ENCODE measurements at regions not wholly inside any gene's neighbourhood (a gene's known extent, or its start where the extent isn't known, plus 50 kb on each side); places are given as distances from the start of the nearest gene placed in this dataset.
"Not testable (repeated sequence)": the region's sequence is repeated elsewhere in the genome, so short reads cannot be mapped to it uniquely, and the experiment has no call there.

DNA sequence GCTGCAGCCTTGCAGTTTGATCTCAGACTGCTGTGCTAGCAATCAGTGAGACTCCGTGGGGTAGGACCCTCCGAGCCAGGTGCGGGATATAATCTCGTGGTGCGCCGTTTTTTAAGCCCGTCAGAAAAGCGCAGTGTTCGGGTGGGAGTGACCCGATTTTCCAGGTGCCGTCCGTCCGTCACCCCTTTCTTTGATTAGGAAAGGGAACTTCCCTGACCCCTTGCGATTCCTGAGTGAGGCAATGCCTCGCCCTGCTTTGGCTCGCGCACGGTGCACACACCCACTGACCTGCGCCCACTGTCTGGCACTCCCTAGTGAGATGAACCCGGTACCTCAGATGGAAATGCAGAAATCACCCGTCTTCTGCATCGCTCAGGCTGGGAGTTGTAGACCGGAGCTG lies 203.2 kb downstream of the SNCAIP start:
- DNase-seq (ENCODE audit: low read depth); H3K4me3 ChIP-seq (ENCODE audit: low read depth, low read length): not testable (repeated sequence)

DNA sequence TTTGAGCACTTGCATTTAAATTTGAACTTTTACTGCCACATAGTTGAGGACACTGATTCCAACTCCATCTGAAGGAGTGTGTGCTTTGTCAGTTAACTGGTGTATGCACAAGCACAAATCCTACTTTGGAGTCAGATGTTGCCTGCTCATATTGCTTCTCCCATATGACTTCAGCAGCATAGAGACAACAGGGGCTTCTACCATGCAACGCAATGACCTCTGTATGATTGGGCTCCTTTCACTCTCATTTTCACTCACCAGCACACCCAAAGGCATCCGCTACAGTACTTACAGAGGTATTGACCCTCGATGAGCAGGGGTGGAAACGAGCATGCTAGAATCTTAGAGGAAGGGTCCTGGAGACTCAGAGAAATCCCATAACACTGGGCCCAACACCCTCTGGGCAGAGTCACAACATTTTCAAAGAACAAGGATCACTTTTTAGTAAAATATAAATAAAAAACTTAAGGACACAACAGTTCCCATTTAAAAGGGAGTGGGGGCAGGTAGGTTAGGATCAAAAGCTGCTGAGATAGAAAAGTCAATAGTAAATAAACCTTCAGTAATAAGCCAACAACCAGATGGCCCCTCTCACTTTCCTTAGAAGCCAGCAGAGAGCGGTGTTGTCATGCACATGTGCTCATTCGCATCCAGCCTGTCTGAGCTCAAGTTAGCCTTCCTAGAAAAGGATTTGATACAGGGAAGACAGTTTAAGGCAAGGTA lies 203.8 kb downstream of the SNCAIP start:
- TF ChIP-seq, protein P1, sequence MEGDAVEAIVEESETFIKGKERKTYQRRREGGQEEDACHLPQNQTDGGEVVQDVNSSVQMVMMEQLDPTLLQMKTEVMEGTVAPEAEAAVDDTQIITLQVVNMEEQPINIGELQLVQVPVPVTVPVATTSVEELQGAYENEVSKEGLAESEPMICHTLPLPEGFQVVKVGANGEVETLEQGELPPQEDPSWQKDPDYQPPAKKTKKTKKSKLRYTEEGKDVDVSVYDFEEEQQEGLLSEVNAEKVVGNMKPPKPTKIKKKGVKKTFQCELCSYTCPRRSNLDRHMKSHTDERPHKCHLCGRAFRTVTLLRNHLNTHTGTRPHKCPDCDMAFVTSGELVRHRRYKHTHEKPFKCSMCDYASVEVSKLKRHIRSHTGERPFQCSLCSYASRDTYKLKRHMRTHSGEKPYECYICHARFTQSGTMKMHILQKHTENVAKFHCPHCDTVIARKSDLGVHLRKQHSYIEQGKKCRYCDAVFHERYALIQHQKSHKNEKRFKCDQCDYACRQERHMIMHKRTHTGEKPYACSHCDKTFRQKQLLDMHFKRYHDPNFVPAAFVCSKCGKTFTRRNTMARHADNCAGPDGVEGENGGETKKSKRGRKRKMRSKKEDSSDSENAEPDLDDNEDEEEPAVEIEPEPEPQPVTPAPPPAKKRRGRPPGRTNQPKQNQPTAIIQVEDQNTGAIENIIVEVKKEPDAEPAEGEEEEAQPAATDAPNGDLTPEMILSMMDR (IDR thresholded peaks at IDR 0.05; ENCODE audit: insufficient read depth, low read length), result peak; percentile 84
- peak; percentile 88 for DNase-seq (ENCODE audit: low read depth)
- no peak overlapping the region for H3K4me3 ChIP-seq (ENCODE audit: low read depth, low read length)

DNA sequence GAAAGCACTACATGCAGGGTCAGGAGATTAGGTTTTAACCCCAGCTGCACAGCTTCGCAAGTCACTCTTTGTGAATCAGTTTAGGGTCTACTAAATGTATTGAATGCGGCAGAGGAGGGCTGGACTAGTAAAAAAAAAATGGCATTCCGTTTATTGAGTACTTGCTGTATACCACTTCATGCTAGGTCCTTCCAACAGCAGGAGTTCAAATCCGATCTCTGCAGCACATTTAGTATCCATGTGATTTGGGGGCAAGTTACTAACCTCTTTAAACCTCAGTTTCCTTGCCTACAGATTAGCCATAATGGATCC lies 204.4 kb downstream of the SNCAIP start:
- no peak overlapping the region for H3K4me3 ChIP-seq (ENCODE audit: low read depth, low read length)
- DNase-seq (ENCODE audit: low read depth), result no peak
- TF ChIP-seq, protein P1 (IDR thresholded peaks at IDR 0.05; ENCODE audit: insufficient read depth, low read length), result no peak

DNA sequence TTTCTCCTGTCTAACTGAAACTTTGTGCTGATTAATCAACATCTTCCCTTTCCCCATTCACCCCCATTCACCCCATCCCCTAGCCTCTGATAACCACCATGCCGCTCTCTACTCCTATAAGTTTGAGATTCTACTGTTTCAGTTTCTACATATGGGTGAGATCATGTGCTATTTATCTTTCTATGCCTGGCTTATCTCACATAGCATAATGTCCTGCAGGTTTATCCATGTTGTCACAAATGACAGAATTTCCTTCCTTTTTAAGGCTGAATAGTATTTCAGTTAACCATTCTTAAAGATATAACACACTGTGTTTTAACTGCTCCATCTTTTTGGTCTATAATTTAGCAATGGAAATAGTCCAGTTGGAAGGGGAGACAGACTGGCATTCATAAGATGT lies 205.1 kb downstream of the SNCAIP start:
- no peak overlapping the region for H3K4me3 ChIP-seq (ENCODE audit: low read depth, low read length)
- DNase-seq (ENCODE audit: low read depth), result no peak
- TF ChIP-seq, protein P1 (IDR thresholded peaks at IDR 0.05; ENCODE audit: insufficient read depth, low read length), result no peak

DNA sequence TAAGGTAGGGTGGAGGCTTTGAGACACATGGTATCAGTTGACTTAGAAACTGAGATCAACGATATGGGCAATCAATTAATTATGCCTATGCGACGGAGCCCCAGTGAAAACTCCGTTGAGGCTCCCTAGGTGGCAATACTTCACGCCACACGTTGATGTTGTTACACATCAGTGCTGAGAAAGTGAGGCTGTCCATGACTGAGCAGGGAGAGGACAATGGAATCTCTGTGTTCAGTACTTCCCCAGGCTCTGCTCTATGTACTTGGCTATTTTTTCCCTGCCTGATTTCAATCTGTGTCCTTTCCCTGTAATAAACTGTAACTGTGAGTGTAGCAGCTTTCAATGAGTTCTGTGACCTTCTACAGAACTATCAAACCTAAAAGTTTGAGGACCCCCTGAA lies 211.7 kb downstream of the SNCAIP start:
- no peak overlapping the region for H3K4me3 ChIP-seq (ENCODE audit: low read depth, low read length)
- TF ChIP-seq, protein P1 (IDR thresholded peaks at IDR 0.05; ENCODE audit: insufficient read depth, low read length), result no peak
- no peak for DNase-seq (ENCODE audit: low read depth)

DNA sequence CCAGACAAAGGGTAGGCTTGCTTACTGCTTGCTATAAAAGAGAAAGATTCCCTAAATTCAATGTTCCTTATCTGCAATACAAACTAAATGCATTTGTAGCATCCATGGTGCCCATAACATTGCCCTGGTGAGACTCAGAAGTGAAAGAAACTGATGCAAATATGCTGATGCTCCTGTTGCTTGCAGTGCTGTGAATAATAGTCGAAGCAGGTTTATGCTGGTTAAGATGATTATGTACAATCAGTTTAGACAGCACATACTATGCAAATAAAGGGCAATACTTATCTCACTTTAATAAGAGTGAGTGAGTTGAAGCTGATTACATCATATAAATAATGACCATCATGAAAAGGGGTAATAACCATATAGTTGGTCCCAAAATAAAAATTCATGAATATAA lies 215.5 kb downstream of the SNCAIP start:
- TF ChIP-seq, protein P1 (IDR thresholded peaks at IDR 0.05; ENCODE audit: insufficient read depth, low read length), result no peak
- no peak for DNase-seq (ENCODE audit: low read depth)
- no peak overlapping the region for H3K4me3 ChIP-seq (ENCODE audit: low read depth, low read length)

DNA sequence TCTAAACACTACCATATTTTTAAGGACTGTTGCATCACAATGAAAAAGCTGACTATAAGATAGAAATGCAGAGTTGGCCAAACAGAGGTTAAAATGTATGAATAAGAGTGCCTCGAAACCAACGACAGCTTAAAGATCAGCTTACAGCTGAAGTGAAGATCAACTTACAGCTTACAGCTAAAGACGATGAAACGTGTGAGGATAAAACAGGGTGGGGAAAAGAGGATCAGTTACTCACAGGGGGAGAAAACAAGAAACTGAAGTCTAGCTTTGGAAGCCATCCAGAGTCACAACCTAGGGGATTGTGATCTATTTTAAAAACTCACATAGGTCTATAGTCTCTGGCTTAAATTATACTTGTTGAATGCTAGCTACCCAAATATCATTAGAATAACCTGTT lies 220.0 kb downstream of the SNCAIP start:
- no peak overlapping the region for H3K4me3 ChIP-seq (ENCODE audit: low read depth, low read length)
- DNase-seq (ENCODE audit: low read depth), result no peak
- TF ChIP-seq, protein P1 (IDR thresholded peaks at IDR 0.05; ENCODE audit: insufficient read depth, low read length), result no peak

Data from fibroblast of the aortic adventitia (primary cell).